ENCODE measurements at regions not wholly inside any gene's neighbourhood (a gene's known extent, or its start where the extent isn't known, plus 50 kb on each side); places are given as distances from the start of the nearest gene placed in this dataset.

DNA sequence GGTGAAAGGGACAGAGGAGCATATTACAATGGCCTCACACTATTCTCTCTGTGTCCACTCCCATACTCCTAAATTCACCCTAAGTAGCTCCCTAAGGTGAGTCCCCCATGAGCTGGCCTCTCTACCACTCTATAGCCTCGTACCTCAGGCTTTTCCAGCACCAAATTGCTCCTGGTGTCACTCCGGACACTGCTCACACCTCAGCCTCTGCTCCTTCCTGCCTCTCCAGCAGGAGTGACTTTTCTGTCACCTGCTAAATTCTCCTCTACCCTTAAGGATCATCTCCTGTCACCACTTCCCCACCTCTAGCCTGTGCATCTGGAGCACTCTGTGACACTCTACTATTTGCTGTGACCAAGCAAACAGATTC lies 65.8 kb upstream of the CAMK1G start:
- no peak overlapping the region for H3K9ac ChIP-seq (ENCODE audit: low read depth, low read length)
- no peaks in the 10 kb centered on the region for H3K4me1 ChIP-seq (ENCODE audit: insufficient read depth, low read length)
- peaks cover 6% of the 10 kb centered on the region for H3K9me3 ChIP-seq (ENCODE audit: control insufficient read depth, insufficient read depth, low read length)
- no peaks in the 10 kb centered on the region for H3K36me3 ChIP-seq (ENCODE audit: insufficient read depth, low read length)

DNA sequence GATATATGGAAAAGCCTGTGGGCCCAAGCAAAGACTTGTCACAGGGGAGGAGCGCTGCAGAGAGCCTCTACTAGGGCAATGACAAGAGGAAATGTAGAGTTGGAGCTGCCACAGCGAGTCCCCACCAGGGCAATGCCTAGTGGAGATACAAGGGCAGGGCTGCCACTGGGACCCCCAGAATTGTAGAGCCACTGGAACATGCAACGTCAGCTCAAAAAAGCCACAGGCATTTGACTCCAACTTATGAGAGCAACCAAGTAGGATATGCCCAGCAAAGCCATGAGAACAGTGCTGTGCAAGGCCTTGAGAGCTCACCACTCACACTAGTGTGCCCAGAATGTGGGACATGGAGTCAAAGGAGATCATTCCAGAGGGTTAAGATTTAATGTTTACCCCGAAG lies 63.7 kb upstream of the CAMK1G start:
- H3K9ac ChIP-seq (ENCODE audit: low read depth, low read length): no peak overlapping the region
- peaks cover 6% of the 10 kb centered on the region for H3K9me3 ChIP-seq (ENCODE audit: control insufficient read depth, insufficient read depth, low read length)
- no peaks in the 10 kb centered on the region for H3K4me1 ChIP-seq (ENCODE audit: insufficient read depth, low read length)
- H3K36me3 ChIP-seq (ENCODE audit: insufficient read depth, low read length): no peaks in the 10 kb centered on the region

DNA sequence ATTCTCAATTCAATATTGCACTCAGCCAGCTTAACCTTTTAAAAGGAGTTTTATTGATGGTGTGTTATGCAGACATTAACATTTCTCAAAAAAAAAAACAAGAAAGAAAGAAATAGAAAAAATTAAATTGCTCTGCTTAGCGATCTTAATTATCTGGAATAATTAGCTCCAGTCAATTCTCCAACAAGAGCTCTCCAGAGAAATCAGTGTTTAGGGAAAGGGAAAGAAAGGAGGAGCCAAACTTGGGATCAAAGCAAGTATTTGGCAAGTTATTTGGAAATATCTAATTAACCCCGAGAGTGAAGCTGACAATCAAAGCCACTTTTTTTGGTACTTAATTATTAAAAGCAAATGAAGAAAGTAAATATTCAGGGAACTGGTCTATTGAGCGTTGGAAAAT lies 60.7 kb upstream of the CAMK1G start:
- H3K4me1 ChIP-seq (ENCODE audit: insufficient read depth, low read length): peaks cover 3% of the 10 kb centered on the region; the same call in 1 of the 2 replicates
- H3K9ac ChIP-seq (ENCODE audit: low read depth, low read length): no peak overlapping the region
- H3K36me3 ChIP-seq (ENCODE audit: insufficient read depth, low read length): no peaks in the 10 kb centered on the region
- peaks cover 6% of the 10 kb centered on the region for H3K9me3 ChIP-seq (ENCODE audit: control insufficient read depth, insufficient read depth, low read length)

DNA sequence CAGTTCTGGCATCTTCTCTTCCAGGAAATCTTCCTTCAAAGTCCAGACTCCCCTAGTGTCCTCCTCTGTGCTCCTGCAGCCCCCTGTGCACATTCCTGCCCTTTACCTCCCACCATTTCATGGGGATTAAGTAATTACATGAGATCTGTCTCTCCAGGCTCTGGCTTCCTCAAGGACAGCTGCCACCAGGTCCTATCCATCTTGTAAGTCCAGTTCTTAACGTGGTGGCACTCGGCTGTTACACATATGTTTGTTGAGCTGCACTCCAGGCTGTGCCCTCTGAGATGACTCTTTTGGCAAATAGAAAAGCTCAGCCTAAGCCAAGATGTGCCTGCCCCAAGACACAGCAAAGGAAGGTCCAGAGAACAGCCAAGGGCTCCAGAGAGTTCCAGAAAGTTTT lies 57.4 kb upstream of the CAMK1G start:
- Histone ChIP-seq H3K36me3 (ENCODE audit: insufficient read depth, low read length) (no peaks in the 10 kb centered on the region), H3K9me3 (ENCODE audit: control insufficient read depth, insufficient read depth, low read length) (no peaks in the 10 kb centered on the region), H3K9ac (ENCODE audit: low read depth, low read length) (no peak overlapping the region), H3K4me1 (ENCODE audit: insufficient read depth, low read length) (peaks cover 6% of the 10 kb centered on the region; the same call in 1 of the 2 replicates)

DNA sequence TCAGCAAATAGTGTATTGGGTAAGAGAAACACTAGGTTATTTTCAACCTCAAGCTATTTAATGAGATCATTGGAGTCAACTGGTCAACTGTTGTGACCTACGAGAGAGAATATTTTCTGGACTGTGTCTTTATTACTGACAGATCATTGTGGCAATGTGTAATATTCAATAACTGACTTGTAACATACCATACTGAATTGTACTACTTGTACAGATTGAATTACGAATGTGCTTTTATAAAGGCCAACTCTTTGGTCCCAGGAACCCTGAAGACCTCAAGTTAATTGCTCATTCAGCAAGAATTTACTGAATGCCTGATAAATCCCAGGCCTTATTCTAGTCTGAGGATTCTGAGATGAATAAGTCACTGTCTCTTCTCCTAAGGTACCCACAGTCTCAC lies 56.1 kb upstream of the CAMK1G start:
- no peak overlapping the region for H3K9ac ChIP-seq (ENCODE audit: low read depth, low read length)
- peaks cover 6% of the 10 kb centered on the region; the same call in 1 of the 2 replicates for H3K4me1 ChIP-seq (ENCODE audit: insufficient read depth, low read length)
- no peaks in the 10 kb centered on the region for H3K36me3 ChIP-seq (ENCODE audit: insufficient read depth, low read length)
- no peaks in the 10 kb centered on the region for H3K9me3 ChIP-seq (ENCODE audit: control insufficient read depth, insufficient read depth, low read length)

DNA sequence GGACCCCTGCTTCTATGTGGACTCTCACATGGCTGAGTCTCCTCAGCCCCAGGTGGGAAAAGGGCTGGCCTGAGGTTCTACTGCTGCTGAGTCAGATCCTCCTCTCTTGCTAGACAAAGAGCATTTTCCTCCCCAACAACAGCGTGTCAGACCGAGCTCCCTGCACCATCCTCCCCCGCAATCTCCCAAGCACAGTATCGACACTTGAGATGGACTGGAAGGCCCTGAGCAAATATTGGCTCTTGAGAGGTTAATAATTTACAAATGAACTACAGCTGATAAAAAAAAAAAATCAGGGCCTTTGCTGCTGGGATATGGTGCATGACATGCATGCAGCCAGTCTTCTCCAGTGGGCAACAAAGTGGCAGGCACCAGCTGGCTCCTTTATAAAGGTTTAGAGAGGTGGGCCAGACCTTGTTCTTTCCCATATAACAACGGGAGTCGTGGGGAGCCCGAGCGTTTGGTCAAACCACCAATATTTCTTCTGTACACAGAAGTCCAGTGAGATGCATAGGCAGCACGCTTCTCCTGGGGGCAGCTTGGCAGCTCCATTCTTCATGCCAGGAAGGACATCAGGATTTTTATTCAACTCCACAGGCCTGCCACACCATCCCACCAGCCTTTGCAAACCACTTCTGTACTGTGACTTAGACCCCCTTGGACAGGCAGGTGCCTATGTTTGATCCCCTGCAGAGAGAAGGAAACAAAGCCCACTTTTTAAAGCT lies 55.4 kb upstream of the CAMK1G start:
- Histone ChIP-seq H3K9ac (ENCODE audit: low read depth, low read length) (no peak overlapping the region), H3K36me3 (ENCODE audit: insufficient read depth, low read length) (no peaks in the 10 kb centered on the region), H3K9me3 (ENCODE audit: control insufficient read depth, insufficient read depth, low read length) (no peaks in the 10 kb centered on the region), H3K4me1 (ENCODE audit: insufficient read depth, low read length) (peaks cover 6% of the 10 kb centered on the region; the same call in 1 of the 2 replicates)

DNA sequence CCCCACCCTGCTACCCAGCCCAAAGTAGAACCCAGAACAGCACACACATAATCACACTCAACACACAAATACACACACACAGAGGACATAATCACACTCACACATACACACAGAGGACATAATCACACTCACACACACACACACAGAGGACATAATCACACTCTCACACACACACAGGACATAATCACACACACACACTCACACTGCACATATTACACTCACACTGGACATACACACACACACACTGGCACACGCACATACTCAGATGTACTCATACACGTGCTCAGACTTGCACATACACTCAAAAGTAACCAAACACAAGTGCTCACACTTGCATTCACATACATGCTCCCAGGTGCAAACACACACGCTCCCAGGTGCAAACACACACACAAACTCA lies 54.3 kb upstream of the CAMK1G start:
- peaks cover 6% of the 10 kb centered on the region; the same call in 1 of the 2 replicates for H3K4me1 ChIP-seq (ENCODE audit: insufficient read depth, low read length)
- H3K36me3 ChIP-seq (ENCODE audit: insufficient read depth, low read length): no peaks in the 10 kb centered on the region
- H3K9ac ChIP-seq (ENCODE audit: low read depth, low read length): no peak overlapping the region
- no peaks in the 10 kb centered on the region for H3K9me3 ChIP-seq (ENCODE audit: control insufficient read depth, insufficient read depth, low read length)

DNA sequence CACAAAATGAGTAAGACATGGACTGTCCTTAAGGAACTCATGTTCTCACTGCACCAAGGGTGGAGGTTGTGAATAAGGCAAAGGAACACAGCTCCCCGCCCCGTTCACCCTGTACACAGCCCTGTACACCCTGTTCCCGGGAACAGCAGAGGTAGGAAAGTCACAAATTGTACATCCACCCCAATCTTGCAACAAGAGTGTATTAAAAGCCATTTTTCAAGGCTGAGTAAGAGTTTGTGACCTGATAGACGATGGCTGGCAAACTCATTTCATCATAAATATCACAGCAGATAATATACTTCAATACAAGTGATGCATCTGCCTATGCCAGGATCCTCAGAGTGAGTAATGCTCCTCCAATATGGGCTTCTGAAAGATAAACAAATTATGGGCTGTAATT lies 52.5 kb upstream of the CAMK1G start:
- H3K4me1 ChIP-seq (ENCODE audit: insufficient read depth, low read length): peaks cover 6% of the 10 kb centered on the region; the same call in 1 of the 2 replicates
- no peaks in the 10 kb centered on the region for H3K36me3 ChIP-seq (ENCODE audit: insufficient read depth, low read length)
- H3K9ac ChIP-seq (ENCODE audit: low read depth, low read length): no peak overlapping the region
- no peaks in the 10 kb centered on the region for H3K9me3 ChIP-seq (ENCODE audit: control insufficient read depth, insufficient read depth, low read length)

DNA sequence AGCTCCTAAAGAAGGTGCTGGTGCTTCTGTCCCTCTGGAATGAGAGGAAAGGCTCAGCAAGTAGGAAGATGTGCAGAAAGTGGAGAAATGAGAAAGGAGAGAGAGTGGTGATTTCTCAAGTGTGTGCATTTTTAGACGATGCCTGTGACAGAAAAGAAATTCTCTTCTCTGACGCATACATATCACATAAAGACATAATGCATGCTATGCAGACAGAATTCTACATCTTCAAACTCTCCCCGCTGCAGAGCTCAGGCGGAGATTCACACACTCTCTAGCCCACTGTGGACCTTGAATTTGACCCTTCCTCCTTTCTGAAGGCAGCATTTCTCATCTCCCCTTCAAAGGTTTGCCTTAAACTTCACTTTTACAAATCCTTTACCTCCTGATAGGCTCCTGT lies 52.0 kb upstream of the CAMK1G start:
- Histone ChIP-seq H3K9me3 (ENCODE audit: control insufficient read depth, insufficient read depth, low read length) (no peaks in the 10 kb centered on the region), H3K4me1 (ENCODE audit: insufficient read depth, low read length) (peaks cover 8% of the 10 kb centered on the region), H3K9ac (ENCODE audit: low read depth, low read length) (no peak overlapping the region), H3K36me3 (ENCODE audit: insufficient read depth, low read length) (no peaks in the 10 kb centered on the region)

Measured in ES-I3 (cell line).